ENCODE measurements at regions not wholly inside any gene's neighbourhood (a gene's known extent, or its start where the extent isn't known, plus 50 kb on each side); places are given as distances from the start of the nearest gene placed in this dataset.

- TF ChIP-seq PKNOX1 (IDR thresholded peaks at IDR 0.05) = no peak
- no peak for TF ChIP-seq ELF4 (IDR thresholded peaks at IDR 0.05)
Measured at GRCh38 chrX:44693255-44693654, 150.6 kb upstream of the DUSP21 start.

All from HEK293T (cell line).